Liver (tissue), 8 donors: ENCODE measurements at regions not wholly inside any gene's neighbourhood (a gene's known extent, or its start where the extent isn't known, plus 50 kb on each side); places are given as distances from the start of the nearest gene placed in this dataset.

Experiments used
- DNase-seq: peaks from one replicate; pipeline ENCODE4 v3.0.0-alpha.2; 2017; ENCODE audit warnings: low spot score
- H3K27ac ChIP-seq, 2 donors: one replicate each; pipeline ENCODE4 v1.7.0; 2013; ENCODE audit warnings: inconsistent platforms in 2 of 2, low read length in 2 of 2, control low read depth in 1 of 2, low read depth in 1 of 2, mild to moderate bottlenecking in 1 of 2
- H3K27me3 ChIP-seq, 4 donors: one replicate each; pipeline versions ENCODE4 v1.6.1 to v1.7.0; 2013; ENCODE audit warnings: low read length in 3 of 4, inconsistent platforms in 1 of 4, mild to moderate bottlenecking in 1 of 4, moderate library complexity in 1 of 4; ENCODE audit not compliant: control insufficient read depth in 4 of 4, insufficient read depth in 4 of 4
- H3K36me3 ChIP-seq, 4 donors: one replicate each; pipeline versions ENCODE4 v1.6.1 to v1.7.0; 2013; ENCODE audit warnings: low read length in 3 of 4, mild to moderate bottlenecking in 3 of 4, low read depth in 1 of 4, moderate library complexity in 1 of 4; ENCODE audit not compliant: control insufficient read depth in 4 of 4, insufficient read depth in 3 of 4
- H3K4me1 ChIP-seq, 4 donors: one replicate each; pipeline versions ENCODE4 v1.6.1 to v1.7.0; 2013; ENCODE audit warnings: low read length in 3 of 4, mild to moderate bottlenecking in 3 of 4, moderate library complexity in 1 of 4; ENCODE audit not compliant: control insufficient read depth in 4 of 4, insufficient read depth in 4 of 4
- H3K4me3 ChIP-seq, 3 donors: one replicate each; pipeline versions ENCODE4 v1.6.1 to v1.7.0; 2013; ENCODE audit warnings: low read length in 3 of 3, control low read depth in 1 of 3, low read depth in 1 of 3, mild to moderate bottlenecking in 1 of 3
- H3K9ac ChIP-seq, 2 donors: one replicate each; pipeline ENCODE4 v1.7.0; 2013; ENCODE audit warnings: low read length in 2 of 2, mild to moderate bottlenecking in 2 of 2, moderate library complexity in 2 of 2, control low read depth in 1 of 2, low read depth in 1 of 2
- H3K9me3 ChIP-seq, 4 donors: one replicate each; pipeline versions ENCODE4 v1.6.1 to v1.7.0; 2013; ENCODE audit warnings: low read length in 3 of 4; ENCODE audit not compliant: control insufficient read depth in 4 of 4
- EGR1 ChIP-seq, 2 donors: IDR thresholded peaks; 2 replicates each; pipeline ENCODE4 v1.6.1; 2016 to 2018; ENCODE audit warnings: antibody characterized with exemption in 2 of 2, low read depth in 2 of 2
- FOXA2 ChIP-seq: IDR thresholded peaks from 2 replicates; pipeline ENCODE4 v1.6.1; 2016; ENCODE audit warnings: antibody characterized with exemption
- GABPA ChIP-seq, 2 donors: IDR thresholded peaks in 1 of 2; conservative IDR thresholded peaks in 1 of 2; 2 replicates each; pipeline ENCODE4 v1.6.1; 2016; ENCODE audit warnings: antibody characterized with exemption in 2 of 2, mild to moderate bottlenecking in 1 of 2, moderate library complexity in 1 of 2
- HNF4A ChIP-seq, 2 donors: conservative IDR thresholded peaks; 2 replicates each; pipeline ENCODE4 v1.6.1; 2016; ENCODE audit warnings: antibody characterized with exemption in 2 of 2, mild to moderate bottlenecking in 2 of 2
- HNF4G ChIP-seq: IDR thresholded peaks from 2 replicates; pipeline ENCODE4 v1.6.1; 2016; ENCODE audit warnings: antibody characterized with exemption
- JUND ChIP-seq, 2 donors: IDR thresholded peaks; 2 replicates each; pipeline ENCODE4 v1.6.1; 2016; ENCODE audit warnings: antibody characterized with exemption in 2 of 2
- MAX ChIP-seq: IDR thresholded peaks from 2 replicates; pipeline ENCODE4 v1.6.1; 2016; ENCODE audit warnings: antibody characterized with exemption
- NR2F2 ChIP-seq: IDR thresholded peaks from 2 replicates; pipeline ENCODE4 v1.6.1; 2016; ENCODE audit warnings: antibody characterized with exemption
- RAD21 ChIP-seq, 2 donors: IDR thresholded peaks; 2 replicates each; pipeline ENCODE4 v1.6.1; 2016; ENCODE audit warnings: antibody characterized with exemption in 2 of 2, mild to moderate bottlenecking in 2 of 2
- REST ChIP-seq: IDR thresholded peaks from 2 replicates; pipeline ENCODE4 v1.6.1; 2016; ENCODE audit warnings: antibody characterized with exemption, mild to moderate bottlenecking
- RXRA ChIP-seq, 2 donors: IDR thresholded peaks; 2 replicates each; pipeline ENCODE4 v1.6.1; 2017 to 2018; ENCODE audit warnings: antibody characterized with exemption in 2 of 2, mild to moderate bottlenecking in 1 of 2
- SP1 ChIP-seq: IDR thresholded peaks from 2 replicates; pipeline ENCODE4 v1.6.1; 2018; ENCODE audit warnings: antibody characterized with exemption, mild to moderate bottlenecking
- TAF1 ChIP-seq: conservative IDR thresholded peaks from 2 replicates; pipeline ENCODE4 v1.6.1; 2016; ENCODE audit warnings: antibody characterized with exemption, mild to moderate bottlenecking
- YY1 ChIP-seq: IDR thresholded peaks from 2 replicates; pipeline ENCODE4 v1.6.1; 2016; ENCODE audit warnings: antibody characterized with exemption, mild to moderate bottlenecking
- ZBTB33 ChIP-seq: IDR thresholded peaks from 2 replicates; pipeline ENCODE4 v1.6.1; 2016; ENCODE audit warnings: antibody characterized with exemption
- WGBS: extraction: QIAGEN DNeasy Blood & Tissue Kit; methylation state at CpG from one replicate; pipeline ENCODE4 v1.1.7; 2013; 5-methylcytosine and 5-hydroxymethylcytosine counted together
- TF ChIP-seq, protein P1 (sequence below): fragments of 150-350 bp; IDR thresholded peaks from 2 replicates; pipeline ENCODE4 v1.5.1; 2017; ENCODE audit warnings: improper control_type of control experiment, low read depth, low read length; ENCODE audit not compliant: missing input control
- TF ChIP-seq, protein P2 (sequence below): IDR thresholded peaks from 2 replicates; pipeline ENCODE4 v1.6.1; 2016; ENCODE audit warnings: antibody characterized with exemption
- donor health status: healthy.
- donor health status: healthy.
- donor health status: healthy.
- donor health status: healthy.
- donor health status: healthy.

DNA sequence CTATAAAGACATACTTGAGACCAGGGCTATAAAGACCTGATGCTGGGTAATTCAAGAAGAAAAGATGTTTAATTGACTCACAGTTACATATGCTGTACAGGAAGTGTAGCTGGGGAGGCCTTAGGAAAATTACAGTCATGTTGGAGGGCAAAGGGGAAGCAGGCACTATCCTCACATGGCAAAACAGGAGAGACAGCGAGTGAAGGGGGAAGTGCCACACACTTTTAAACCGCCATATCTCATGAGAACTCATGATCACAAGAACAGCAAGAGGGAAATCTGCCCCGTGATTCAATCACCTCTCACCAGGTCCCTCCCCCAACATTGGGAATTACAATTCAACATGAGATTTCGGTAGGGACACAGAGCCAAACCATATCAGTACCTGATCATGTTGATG, 89.9 kb upstream of the ADAMTSL1 start:
- H3K4me3 ChIP-seq, result no peak overlapping the region
- TF ChIP-seq JUND (IDR thresholded peaks at IDR 0.05) (no peak), SP1 (no peak), FOXA2 (no peak), TAF1 (no peak), NR2F2 (no peak), EGR1 (IDR thresholded peaks at IDR 0.05; ENCODE audit: low read depth in 2 of 2) (no peak), RXRA (IDR thresholded peaks at IDR 0.05) (no peak), REST (no peak)
- TF ChIP-seq, protein P1, sequence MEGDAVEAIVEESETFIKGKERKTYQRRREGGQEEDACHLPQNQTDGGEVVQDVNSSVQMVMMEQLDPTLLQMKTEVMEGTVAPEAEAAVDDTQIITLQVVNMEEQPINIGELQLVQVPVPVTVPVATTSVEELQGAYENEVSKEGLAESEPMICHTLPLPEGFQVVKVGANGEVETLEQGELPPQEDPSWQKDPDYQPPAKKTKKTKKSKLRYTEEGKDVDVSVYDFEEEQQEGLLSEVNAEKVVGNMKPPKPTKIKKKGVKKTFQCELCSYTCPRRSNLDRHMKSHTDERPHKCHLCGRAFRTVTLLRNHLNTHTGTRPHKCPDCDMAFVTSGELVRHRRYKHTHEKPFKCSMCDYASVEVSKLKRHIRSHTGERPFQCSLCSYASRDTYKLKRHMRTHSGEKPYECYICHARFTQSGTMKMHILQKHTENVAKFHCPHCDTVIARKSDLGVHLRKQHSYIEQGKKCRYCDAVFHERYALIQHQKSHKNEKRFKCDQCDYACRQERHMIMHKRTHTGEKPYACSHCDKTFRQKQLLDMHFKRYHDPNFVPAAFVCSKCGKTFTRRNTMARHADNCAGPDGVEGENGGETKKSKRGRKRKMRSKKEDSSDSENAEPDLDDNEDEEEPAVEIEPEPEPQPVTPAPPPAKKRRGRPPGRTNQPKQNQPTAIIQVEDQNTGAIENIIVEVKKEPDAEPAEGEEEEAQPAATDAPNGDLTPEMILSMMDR, result no peak
- TF ChIP-seq, protein P2, sequence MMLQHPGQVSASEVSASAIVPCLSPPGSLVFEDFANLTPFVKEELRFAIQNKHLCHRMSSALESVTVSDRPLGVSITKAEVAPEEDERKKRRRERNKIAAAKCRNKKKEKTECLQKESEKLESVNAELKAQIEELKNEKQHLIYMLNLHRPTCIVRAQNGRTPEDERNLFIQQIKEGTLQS, result no peak
- H3K27me3 ChIP-seq, result no peaks in the 10 kb centered on the region
- DNase-seq, result no peak
- no peak overlapping the region for H3K27ac ChIP-seq
- no peaks in the 10 kb centered on the region for H3K4me1 ChIP-seq
- H3K9me3 ChIP-seq, result no peaks in the 10 kb centered on the region
- no peak overlapping the region for H3K9ac ChIP-seq
- no peaks in the 10 kb centered on the region for H3K36me3 ChIP-seq
- 85% methylated on average over 4 of the region's 4 CpGs for WGBS

GRCh38 chr9:18385696-18386490, 88.1 kb upstream of the ADAMTSL1 start:
- WGBS, result 82% methylated on average over 6 of the region's 6 CpGs
- TF ChIP-seq REST, result no peak
- no peak for TF ChIP-seq JUND (IDR thresholded peaks at IDR 0.05)
- TF ChIP-seq YY1, result no peak
- no peak for TF ChIP-seq HNF4G
- no peak for TF ChIP-seq RXRA (IDR thresholded peaks at IDR 0.05)
- no peak for TF ChIP-seq GABPA (IDR thresholded peaks at IDR 0.05 in 1 of 2, conservative IDR thresholded peaks at IDR 0.05 in 1 of 2)
- TF ChIP-seq NR2F2, result no peak
- no peak for TF ChIP-seq TAF1
- TF ChIP-seq MAX, result no peak
- TF ChIP-seq HNF4A (conservative IDR thresholded peaks at IDR 0.05), result no peak
- TF ChIP-seq, protein P1, result no peak
- TF ChIP-seq RAD21 (IDR thresholded peaks at IDR 0.05), result no peak
- no peak for TF ChIP-seq ZBTB33
- no peak for TF ChIP-seq SP1
- no peak for TF ChIP-seq FOXA2

More at GRCh38 chr9:18385696-18386490, 88.1 kb upstream of the ADAMTSL1 start:
- Histone ChIP-seq H3K27ac (no peak overlapping the region), H3K4me1 (no peaks in the 10 kb centered on the region), H3K4me3 (no peak overlapping the region), H3K9me3 (no peaks in the 10 kb centered on the region), H3K9ac (no peak overlapping the region), H3K36me3 (no peaks in the 10 kb centered on the region), H3K27me3 (no peaks in the 10 kb centered on the region)
- no peak for DNase-seq
